Hepatocyte (in vitro differentiated cells): ENCODE measurements at regions not wholly inside any gene's neighbourhood (a gene's known extent, or its start where the extent isn't known, plus 50 kb on each side); places are given as distances from the start of the nearest gene placed in this dataset.

ENCODE experiments used
- DNase-seq: peaks from one replicate; pipeline ENCODE4 v3.0.0-alpha.2; 2016; ENCODE audit warnings: low spot score
- H2AFZ ChIP-seq: fragments of 200-600 bp; sonication (generic); 2 replicates; pipeline ENCODE4 v1.6.0; 2016; ENCODE audit warnings: antibody characterized with exemption, mild to moderate bottlenecking
- H3K27ac ChIP-seq: fragments of 200-600 bp; sonication (generic); 2 replicates; pipeline ENCODE4 v1.5.1; 2016; ENCODE audit warnings: mild to moderate bottlenecking
- H3K27me3 ChIP-seq: fragments of 200-600 bp; sonication (generic); 2 replicates; pipeline ENCODE4 v1.6.1; 2016
- H3K36me3 ChIP-seq: fragments of 200-600 bp; sonication (generic); replicated peaks from 2 replicates; pipeline ENCODE4 v1.5.1; 2016; ENCODE audit warnings: low read depth; ENCODE audit not compliant: insufficient read depth
- H3K4me1 ChIP-seq: fragments of 200-600 bp; sonication (generic); 2 replicates; pipeline ENCODE4 v1.5.1; 2016; ENCODE audit warnings: mild to moderate bottlenecking, moderate library complexity; ENCODE audit not compliant: insufficient read depth
- H3K4me2 ChIP-seq: fragments of 200-600 bp; sonication (generic); 2 replicates; pipeline ENCODE4 v1.6.0; 2016
- H3K4me3 ChIP-seq: fragments of 200-600 bp; sonication (generic); 2 replicates; pipeline ENCODE4 v1.5.1; 2016; ENCODE audit warnings: mild to moderate bottlenecking
- H3K79me2 ChIP-seq: fragments of 200-600 bp; sonication (generic); 2 replicates; pipeline ENCODE4 v1.6.0; 2017; ENCODE audit warnings: mild to moderate bottlenecking
- H3K9me2 ChIP-seq: fragments of 200-600 bp; sonication (generic); replicated peaks from 2 replicates; pipeline ENCODE4 v1.6.0; 2017; ENCODE audit warnings: mild to moderate bottlenecking; ENCODE audit not compliant: insufficient read depth
- H3K9me3 ChIP-seq: fragments of 200-600 bp; sonication (generic); 2 replicates; pipeline ENCODE4 v1.5.1; 2016; ENCODE audit warnings: low read depth, mild to moderate bottlenecking
- H4K20me1 ChIP-seq: fragments of 200-600 bp; sonication (generic); 2 replicates; pipeline ENCODE4 v1.6.0; 2016; ENCODE audit warnings: mild to moderate bottlenecking; ENCODE audit not compliant: insufficient read depth, poor library complexity, severe bottlenecking
- EZH2 ChIP-seq: fragments of 200-600 bp; sonication (generic); IDR thresholded peaks from 2 replicates; pipeline ENCODE4 v1.6.1; 2016; ENCODE audit warnings: antibody characterized with exemption, mild to moderate bottlenecking, borderline replicate concordance
- EZH2phosphoT487 ChIP-seq: fragments of 200-600 bp; sonication (generic); IDR thresholded peaks from one replicate; pipeline ENCODE4 v1.6.1; 2018; ENCODE audit warnings: antibody characterized with exemption, mild to moderate bottlenecking, low read depth, moderate library complexity; ENCODE audit not compliant: unreplicated experiment, severe bottlenecking
- WGBS: methylation state at CpG from one replicate; pipeline ENCODE4 v1.1.6; 2016; ENCODE audit warnings: low lambda C conversion rate; ENCODE audit errors: missing lambda C conversion rate; 5-methylcytosine and 5-hydroxymethylcytosine counted together
- TF ChIP-seq, protein P1 (sequence below): fragments of 200-600 bp; sonication (generic); IDR thresholded peaks from 2 replicates; pipeline ENCODE4 v1.5.1; 2016; ENCODE audit warnings: antibody characterized with exemption, mild to moderate bottlenecking; ENCODE audit not compliant: poor library complexity

DNA sequence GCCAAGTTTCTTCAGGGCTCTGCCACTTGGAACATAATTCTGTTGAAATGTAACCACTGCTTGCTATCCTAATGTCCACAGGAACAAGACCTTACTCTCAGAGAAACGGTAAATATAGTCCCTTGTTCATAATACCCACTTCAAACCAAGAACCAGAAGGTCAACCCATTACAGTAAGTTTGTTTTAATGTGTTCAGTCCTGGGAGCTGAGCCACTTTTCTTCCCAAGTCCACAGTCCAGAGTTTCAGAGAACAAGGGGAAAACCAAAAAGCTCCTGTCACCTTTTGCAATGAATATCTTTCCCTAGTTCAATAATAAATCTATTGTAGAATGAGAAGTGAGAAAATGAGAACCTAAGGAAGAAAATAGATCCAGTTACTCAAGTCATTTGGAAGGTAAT, 431.9 kb upstream of the MANEA start:
- no peak for DNase-seq
- Histone ChIP-seq H4K20me1 (no peaks in the 10 kb centered on the region), H3K4me2 (no peak overlapping the region), H3K4me1 (no peaks in the 10 kb centered on the region), H3K36me3 (no peaks in the 10 kb centered on the region), H3K9me3 (no peaks in the 10 kb centered on the region), H3K4me3 (no peak overlapping the region), H3K9me2 (no peaks in the 10 kb centered on the region), H2AFZ (no peak overlapping the region), H3K79me2 (no peaks in the 10 kb centered on the region), H3K27ac (no peak overlapping the region), H3K27me3 (no peaks in the 10 kb centered on the region)
- TF ChIP-seq EZH2 (no peak), EZH2phosphoT487 (no peak)
- TF ChIP-seq, protein P1, sequence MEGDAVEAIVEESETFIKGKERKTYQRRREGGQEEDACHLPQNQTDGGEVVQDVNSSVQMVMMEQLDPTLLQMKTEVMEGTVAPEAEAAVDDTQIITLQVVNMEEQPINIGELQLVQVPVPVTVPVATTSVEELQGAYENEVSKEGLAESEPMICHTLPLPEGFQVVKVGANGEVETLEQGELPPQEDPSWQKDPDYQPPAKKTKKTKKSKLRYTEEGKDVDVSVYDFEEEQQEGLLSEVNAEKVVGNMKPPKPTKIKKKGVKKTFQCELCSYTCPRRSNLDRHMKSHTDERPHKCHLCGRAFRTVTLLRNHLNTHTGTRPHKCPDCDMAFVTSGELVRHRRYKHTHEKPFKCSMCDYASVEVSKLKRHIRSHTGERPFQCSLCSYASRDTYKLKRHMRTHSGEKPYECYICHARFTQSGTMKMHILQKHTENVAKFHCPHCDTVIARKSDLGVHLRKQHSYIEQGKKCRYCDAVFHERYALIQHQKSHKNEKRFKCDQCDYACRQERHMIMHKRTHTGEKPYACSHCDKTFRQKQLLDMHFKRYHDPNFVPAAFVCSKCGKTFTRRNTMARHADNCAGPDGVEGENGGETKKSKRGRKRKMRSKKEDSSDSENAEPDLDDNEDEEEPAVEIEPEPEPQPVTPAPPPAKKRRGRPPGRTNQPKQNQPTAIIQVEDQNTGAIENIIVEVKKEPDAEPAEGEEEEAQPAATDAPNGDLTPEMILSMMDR, result no peak
- 66% methylated on average over 1 of the region's 1 CpG for whole genome bisulfite sequencing

DNA sequence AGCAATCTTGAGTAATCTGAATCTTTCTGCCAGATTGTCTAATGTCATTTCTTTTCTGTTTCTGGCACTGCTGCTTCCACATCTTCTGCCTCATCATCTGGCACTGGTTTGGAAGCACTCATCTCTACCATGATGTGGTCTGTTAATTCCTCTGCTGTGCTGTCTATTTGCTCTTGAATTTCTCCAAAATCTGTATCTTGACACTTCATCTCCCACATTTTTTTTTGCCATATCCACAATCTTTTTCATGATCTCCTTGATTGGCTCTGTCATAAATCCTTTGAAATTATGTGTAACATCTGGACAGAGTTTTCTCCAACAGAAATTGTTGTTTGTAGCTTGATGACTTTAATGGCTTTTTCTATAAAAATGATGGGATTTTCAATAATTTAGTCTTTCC, 417.8 kb upstream of the MANEA start:
- no peaks in the 10 kb centered on the region for H3K9me2 ChIP-seq
- H3K4me1 ChIP-seq, result no peaks in the 10 kb centered on the region
- H3K36me3 ChIP-seq, result no peaks in the 10 kb centered on the region
- no peak overlapping the region for H3K4me3 ChIP-seq
- TF ChIP-seq, protein P1, result no peak
- TF ChIP-seq EZH2 (no peak), EZH2phosphoT487 (no peak)
- no peaks in the 10 kb centered on the region for H3K27me3 ChIP-seq
- no peak for DNase-seq
- no peak overlapping the region for H3K27ac ChIP-seq
- no peak overlapping the region for H2AFZ ChIP-seq
- no peak overlapping the region for H3K4me2 ChIP-seq
- no peaks in the 10 kb centered on the region for H4K20me1 ChIP-seq
- no peaks in the 10 kb centered on the region for H3K9me3 ChIP-seq
- H3K79me2 ChIP-seq, result no peaks in the 10 kb centered on the region

DNA sequence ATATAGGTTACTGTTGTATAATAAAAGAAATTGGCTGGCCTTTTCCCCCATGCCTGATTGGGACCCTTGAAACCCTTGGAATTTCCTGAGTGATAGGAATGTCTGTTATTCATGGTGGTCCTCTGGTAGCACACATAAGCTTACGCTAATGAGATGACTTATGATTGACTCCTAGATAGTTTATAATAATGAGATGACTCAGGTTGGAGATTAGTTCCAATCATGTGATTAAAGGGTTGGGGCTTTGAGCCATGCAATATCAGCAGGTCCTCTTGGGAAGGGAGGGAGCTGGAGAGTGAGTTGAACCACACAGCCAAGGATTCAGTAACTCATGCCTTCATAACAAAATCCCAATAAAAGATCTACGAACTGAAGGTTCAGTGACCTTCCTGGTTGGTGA, 407.6 kb upstream of the MANEA start:
- Histone ChIP-seq H3K9me3 (no peaks in the 10 kb centered on the region), H3K27me3 (no peaks in the 10 kb centered on the region), H3K4me1 (no peaks in the 10 kb centered on the region), H3K4me3 (no peak overlapping the region), H3K27ac (no peak overlapping the region), H3K36me3 (no peaks in the 10 kb centered on the region), H2AFZ (no peak overlapping the region), H4K20me1 (no peaks in the 10 kb centered on the region), H3K4me2 (no peak overlapping the region), H3K79me2 (no peaks in the 10 kb centered on the region), H3K9me2 (no peaks in the 10 kb centered on the region)
- TF ChIP-seq EZH2 (no peak), EZH2phosphoT487 (no peak)
- TF ChIP-seq, protein P1, result no peak
- no peak for DNase-seq
- WGBS, result 42% methylated on average over 2 of the region's 2 CpGs
